Panc1 (cell line): ENCODE measurements at regions not wholly inside any gene's neighbourhood (a gene's known extent, or its start where the extent isn't known, plus 50 kb on each side); places are given as distances from the start of the nearest gene placed in this dataset.

Experiments used
- ATAC-seq: fragments of 200-7000 bp; cut with Tn5 transposase; 2 replicates; pipeline ENCODE4 v1.9.1; 2020; ENCODE audit warnings: mild to moderate bottlenecking, moderate library complexity
- BruUV-seq: library from RNA; stranded (reverse); fragments of 400-500 nt; replicated peaks from 2 replicates; lab custom pipeline; 2021; lab: Mats Ljungman, UMichigan
- CTCF ChIA-PET: fragments of 300-600 bp; sonication (Branson Sonifier 250); formaldehyde crosslinking; loops from one replicate; lab custom pipeline; 2022; ENCODE audit warnings: antibody characterized with exemption; lab: Charles Lee
- POLR2A ChIA-PET: fragments of 300-600 bp; sonication (Branson Sonifier 250); formaldehyde crosslinking; loops from one replicate; lab custom pipeline; 2022; ENCODE audit warnings: antibody characterized with exemption; lab: Charles Lee
- DNase-seq: peaks from one replicate; pipeline ENCODE4 v3.0.0-alpha.2; 2010; ENCODE audit warnings: low read depth, low spot score
- H3K27ac ChIP-seq: 2 replicates; pipeline ENCODE4 v1.5.1; 2011; ENCODE audit warnings: mild to moderate bottlenecking, low read length, inconsistent platforms
- H3K27me3 ChIP-seq: fragments of 200-500 bp; sonication (Bioruptor generic); 2 replicates; pipeline ENCODE4 v1.6.0; 2014; ENCODE audit warnings: low read length, inconsistent platforms; ENCODE audit not compliant: control insufficient read depth, insufficient read depth
- H3K36me3 ChIP-seq: fragments of 200-500 bp; sonication (Bioruptor generic); 2 replicates; pipeline ENCODE4 v1.5.1; 2014; ENCODE audit warnings: inconsistent platforms, mild to moderate bottlenecking, low read length, moderate library complexity; ENCODE audit not compliant: control insufficient read depth, insufficient read depth
- H3K4me1 ChIP-seq: 2 replicates; pipeline ENCODE4 v1.5.1; 2011; ENCODE audit warnings: inconsistent platforms, mild to moderate bottlenecking, low read length, moderate library complexity; ENCODE audit not compliant: control insufficient read depth, insufficient read depth
- H3K4me3 ChIP-seq, 2 experiments: 2 replicates each; pipeline ENCODE4 v1.5.1; 2011 to 2012; ENCODE audit warnings: low read depth in 2 of 2, low read length in 2 of 2, mild to moderate bottlenecking in 2 of 2, inconsistent platforms in 1 of 2, moderate library complexity in 1 of 2
- H3K9me3 ChIP-seq: fragments of 200-500 bp; sonication (Bioruptor generic); 2 replicates; pipeline ENCODE4 v1.5.1; 2014; ENCODE audit warnings: low read depth, mild to moderate bottlenecking, inconsistent platforms, low read length, moderate library complexity; ENCODE audit not compliant: control insufficient read depth, insufficient read depth
- CTCF ChIP-seq: fragments of 450-650 bp; IDR thresholded peaks from 2 replicates; pipeline ENCODE4 v1.5.1; 2017; ENCODE audit warnings: mild to moderate bottlenecking
- POLR2AphosphoS5 ChIP-seq: IDR thresholded peaks from 2 replicates; pipeline ENCODE4 v1.6.1; 2012; ENCODE audit warnings: mild to moderate bottlenecking, low read depth, low read length, moderate library complexity
- SIN3A ChIP-seq: IDR thresholded peaks from 2 replicates; pipeline ENCODE4 v1.6.1; 2012; ENCODE audit warnings: low read depth, mild to moderate bottlenecking, low read length, moderate library complexity, borderline replicate concordance; ENCODE audit not compliant: insufficient read depth
- TCF7L2 ChIP-seq: IDR thresholded peaks from 2 replicates; pipeline ENCODE4 v1.6.1; 2011; ENCODE audit warnings: mild to moderate bottlenecking, low read depth, low read length, inconsistent platforms
- in situ Hi-C: cut with HindIII; loops from 2 replicates; pipeline ENCODE4 v1.10.0; 2016; ENCODE audit warnings: low sequenced_read_pairs, low pct_unique_long_range_greater_than_20kb
- intact Hi-C: fragments of 100-400 bp; cut with micrococcal nuclease; formaldehyde crosslinking; loops from one replicate; pipeline ENCODE4 v1.10.0; 2022; ENCODE audit not compliant: unreplicated experiment
- TF ChIP-seq, protein P1 (sequence below), 2 experiments: IDR thresholded peaks; 2 replicates each; pipeline ENCODE4 v1.6.1; 2011 to 2012; ENCODE audit warnings: low read depth in 2 of 2, control low read depth in 1 of 2, low read length in 1 of 2, mild to moderate bottlenecking in 1 of 2, moderate library complexity in 1 of 2; ENCODE audit not compliant: insufficient read depth in 1 of 2

GRCh38 chr4:14124816-14125215 lies 497.3 kb upstream of the BOD1L1 start:
- no peaks in the 10 kb centered on the region for H3K27me3 ChIP-seq
- no peaks in the 10 kb centered on the region for H3K9me3 ChIP-seq
- no peaks in the 10 kb centered on the region for H3K4me1 ChIP-seq
- ATAC-seq = no peak
- H3K36me3 ChIP-seq = no peaks in the 10 kb centered on the region
- H3K4me3 ChIP-seq = no peak overlapping the region
- no peak overlapping the region for H3K27ac ChIP-seq
- POLR2A ChIA-PET = interaction anchor here (0.7 kb wide), 1 partner anchor 14 kb away, joined by 3 read pairs; no protein-coding TSS in a partner anchor
- in situ Hi-C loops (no loop called here), intact Hi-C loops (no loop called here)
- TF ChIP-seq CTCF (no peak), SIN3A (no peak), POLR2AphosphoS5 (no peak), TCF7L2 (no peak)
- TF ChIP-seq, protein P1, sequence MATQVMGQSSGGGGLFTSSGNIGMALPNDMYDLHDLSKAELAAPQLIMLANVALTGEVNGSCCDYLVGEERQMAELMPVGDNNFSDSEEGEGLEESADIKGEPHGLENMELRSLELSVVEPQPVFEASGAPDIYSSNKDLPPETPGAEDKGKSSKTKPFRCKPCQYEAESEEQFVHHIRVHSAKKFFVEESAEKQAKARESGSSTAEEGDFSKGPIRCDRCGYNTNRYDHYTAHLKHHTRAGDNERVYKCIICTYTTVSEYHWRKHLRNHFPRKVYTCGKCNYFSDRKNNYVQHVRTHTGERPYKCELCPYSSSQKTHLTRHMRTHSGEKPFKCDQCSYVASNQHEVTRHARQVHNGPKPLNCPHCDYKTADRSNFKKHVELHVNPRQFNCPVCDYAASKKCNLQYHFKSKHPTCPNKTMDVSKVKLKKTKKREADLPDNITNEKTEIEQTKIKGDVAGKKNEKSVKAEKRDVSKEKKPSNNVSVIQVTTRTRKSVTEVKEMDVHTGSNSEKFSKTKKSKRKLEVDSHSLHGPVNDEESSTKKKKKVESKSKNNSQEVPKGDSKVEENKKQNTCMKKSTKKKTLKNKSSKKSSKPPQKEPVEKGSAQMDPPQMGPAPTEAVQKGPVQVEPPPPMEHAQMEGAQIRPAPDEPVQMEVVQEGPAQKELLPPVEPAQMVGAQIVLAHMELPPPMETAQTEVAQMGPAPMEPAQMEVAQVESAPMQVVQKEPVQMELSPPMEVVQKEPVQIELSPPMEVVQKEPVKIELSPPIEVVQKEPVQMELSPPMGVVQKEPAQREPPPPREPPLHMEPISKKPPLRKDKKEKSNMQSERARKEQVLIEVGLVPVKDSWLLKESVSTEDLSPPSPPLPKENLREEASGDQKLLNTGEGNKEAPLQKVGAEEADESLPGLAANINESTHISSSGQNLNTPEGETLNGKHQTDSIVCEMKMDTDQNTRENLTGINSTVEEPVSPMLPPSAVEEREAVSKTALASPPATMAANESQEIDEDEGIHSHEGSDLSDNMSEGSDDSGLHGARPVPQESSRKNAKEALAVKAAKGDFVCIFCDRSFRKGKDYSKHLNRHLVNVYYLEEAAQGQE (IDR thresholded peaks at IDR 0.05; ENCODE audit: insufficient read depth in 1 of 2, low read depth in 2 of 2, low read length in 1 of 2) = no peak
- BruUV-seq = no TSS peak
- CTCF ChIA-PET = no interaction called here
- no peak for DNase-seq

GRCh38 chr4:14125375-14126129 lies 498.0 kb upstream of the BOD1L1 start:
- H3K4me3 ChIP-seq = no peak overlapping the region
- no peaks in the 10 kb centered on the region for H3K4me1 ChIP-seq
- H3K9me3 ChIP-seq = no peaks in the 10 kb centered on the region
- CTCF ChIA-PET = no interaction called here
- ATAC-seq = no peak
- no peak overlapping the region for H3K27ac ChIP-seq
- in situ Hi-C loops = no loop called here
- intact Hi-C loops = no loop called here
- POLR2A ChIA-PET = interaction anchor here (0.7 kb wide), 1 partner anchor 15 kb away, joined by 3 read pairs; no protein-coding TSS in a partner anchor
- no TSS peak for BruUV-seq
- TF ChIP-seq SIN3A (no peak), TCF7L2 (no peak), CTCF (no peak), POLR2AphosphoS5 (no peak)
- TF ChIP-seq, protein P1 (IDR thresholded peaks at IDR 0.05; ENCODE audit: insufficient read depth in 1 of 2, low read depth in 2 of 2, low read length in 1 of 2) = no peak
- no peaks in the 10 kb centered on the region for H3K27me3 ChIP-seq
- no peaks in the 10 kb centered on the region for H3K36me3 ChIP-seq
- no peak for DNase-seq
